KMS-11 (cell line): ENCODE measurements at regions not wholly inside any gene's neighbourhood (a gene's known extent, or its start where the extent isn't known, plus 50 kb on each side); places are given as distances from the start of the nearest gene placed in this dataset.

ENCODE experiments used
- H2AFZ ChIP-seq: fragments of 200-600 bp; sonication (generic); 2 replicates; pipeline ENCODE4 v1.6.1; 2016; ENCODE audit warnings: antibody characterized with exemption, mixed run types, low read depth
- H3K27ac ChIP-seq: fragments of 200-600 bp; sonication (generic); 2 replicates; pipeline ENCODE4 v1.6.1; 2016; ENCODE audit warnings: mild to moderate bottlenecking, mixed run types
- H3K27me3 ChIP-seq: fragments of 200-600 bp; sonication (generic); 2 replicates; pipeline ENCODE4 v1.6.1; 2017; ENCODE audit warnings: mild to moderate bottlenecking, low read depth, mixed run types, moderate library complexity; ENCODE audit not compliant: insufficient read depth
- H3K36me3 ChIP-seq: fragments of 200-600 bp; sonication (generic); 2 replicates; pipeline ENCODE4 v1.6.1; 2017; ENCODE audit warnings: mild to moderate bottlenecking, mixed run types; ENCODE audit not compliant: insufficient read depth
- H3K4me1 ChIP-seq: fragments of 200-600 bp; sonication (generic); 2 replicates; pipeline ENCODE4 v1.6.1; 2016; ENCODE audit warnings: mild to moderate bottlenecking, low read depth, mixed run types; ENCODE audit not compliant: poor library complexity, severe bottlenecking
- H3K4me2 ChIP-seq: fragments of 200-600 bp; sonication (generic); 2 replicates; pipeline ENCODE4 v1.7.0; 2016; ENCODE audit warnings: mild to moderate bottlenecking, mixed run types
- H3K4me3 ChIP-seq: fragments of 200-600 bp; sonication (generic); IDR thresholded peaks from 2 replicates; pipeline ENCODE4 v1.6.1; 2017; ENCODE audit warnings: low read depth, low read length, mixed read lengths; ENCODE audit not compliant: insufficient read depth
- H3K79me2 ChIP-seq: fragments of 200-600 bp; sonication (generic); 2 replicates; pipeline ENCODE4 v1.6.1; 2016; ENCODE audit warnings: low read depth, mixed run types; ENCODE audit not compliant: insufficient read depth
- H3K9ac ChIP-seq: fragments of 200-600 bp; sonication (generic); 2 replicates; pipeline ENCODE4 v1.6.1; 2016; ENCODE audit warnings: mild to moderate bottlenecking, mixed run types
- H4K20me1 ChIP-seq: fragments of 200-600 bp; sonication (generic); 2 replicates; pipeline ENCODE4 v1.6.1; 2016; ENCODE audit warnings: mild to moderate bottlenecking, mixed run types; ENCODE audit not compliant: insufficient read depth
- CTCF ChIP-seq: fragments of 200-600 bp; sonication (generic); conservative IDR thresholded peaks from 2 replicates; pipeline ENCODE4 v1.6.1; 2017; ENCODE audit warnings: low read depth, mild to moderate bottlenecking, antibody characterized with exemption, low read length, moderate library complexity, mixed read lengths

- Histone ChIP-seq H2AFZ (no peak overlapping the region), H3K4me3 (no peak overlapping the region), H3K9ac (no peak overlapping the region), H3K36me3 (no peaks in the 10 kb centered on the region), H3K4me2 (no peak overlapping the region), H3K4me1 (no peaks in the 10 kb centered on the region), H4K20me1 (no peaks in the 10 kb centered on the region), H3K27me3 (no peaks in the 10 kb centered on the region), H3K79me2 (no peaks in the 10 kb centered on the region), H3K27ac (no peak overlapping the region)
- no peak for TF ChIP-seq CTCF
Observed at GRCh38 chr1:221149111-221149510, 269.9 kb downstream of the HLX start.

GRCh38 chr1:221149555-221150075 lies 270.4 kb downstream of the HLX start:
- H3K9ac ChIP-seq = no peak overlapping the region
- H3K4me3 ChIP-seq = no peak overlapping the region
- no peaks in the 10 kb centered on the region for H3K79me2 ChIP-seq
- H3K36me3 ChIP-seq = no peaks in the 10 kb centered on the region
- no peak overlapping the region for H3K27ac ChIP-seq
- no peaks in the 10 kb centered on the region for H3K27me3 ChIP-seq
- H3K4me1 ChIP-seq = no peaks in the 10 kb centered on the region
- no peak overlapping the region for H3K4me2 ChIP-seq
- TF ChIP-seq CTCF = no peak
- H2AFZ ChIP-seq = no peak overlapping the region
- no peaks in the 10 kb centered on the region for H4K20me1 ChIP-seq

- H3K4me3 ChIP-seq = no peak overlapping the region
- H3K36me3 ChIP-seq = no peaks in the 10 kb centered on the region
- H3K27ac ChIP-seq = no peak overlapping the region
- TF ChIP-seq CTCF = no peak
- no peak overlapping the region for H3K9ac ChIP-seq
- no peaks in the 10 kb centered on the region for H3K27me3 ChIP-seq
- H4K20me1 ChIP-seq = no peaks in the 10 kb centered on the region
- H3K4me2 ChIP-seq = no peak overlapping the region
- H3K4me1 ChIP-seq = no peaks in the 10 kb centered on the region
- no peak overlapping the region for H2AFZ ChIP-seq
- H3K79me2 ChIP-seq = no peaks in the 10 kb centered on the region
Observed at GRCh38 chr1:221150996-221151395, 271.8 kb downstream of the HLX start.

GRCh38 chr1:221154932-221155331 lies 275.7 kb downstream of the HLX start:
- H3K4me2 ChIP-seq = no peak overlapping the region
- no peak overlapping the region for H3K27ac ChIP-seq
- H2AFZ ChIP-seq = no peak overlapping the region
- H3K27me3 ChIP-seq = no peaks in the 10 kb centered on the region
- H3K9ac ChIP-seq = no peak overlapping the region
- H3K4me3 ChIP-seq = no peak overlapping the region
- H3K4me1 ChIP-seq = no peaks in the 10 kb centered on the region
- no peaks in the 10 kb centered on the region for H3K79me2 ChIP-seq
- no peaks in the 10 kb centered on the region for H3K36me3 ChIP-seq
- TF ChIP-seq CTCF = no peak
- H4K20me1 ChIP-seq = no peaks in the 10 kb centered on the region
